Peyer's patch (tissue), 4 donors: ENCODE measurements at regions not wholly inside any gene's neighbourhood (a gene's known extent, or its start where the extent isn't known, plus 50 kb on each side); places are given as distances from the start of the nearest gene placed in this dataset.

Experiments
- DNase-seq, 3 donors: peaks; one replicate each; pipeline ENCODE4 v3.0.0-alpha.2; 2017 to 2019
- H3K27ac ChIP-seq, 4 donors: fragments of 200-600 bp; sonication (generic); one replicate each; pipeline ENCODE4 v1.5.1; 2016 to 2019
- H3K27me3 ChIP-seq, 2 donors: fragments of 200-600 bp; sonication (generic); one replicate each; pipeline ENCODE4 v1.5.1; 2019
- H3K36me3 ChIP-seq, 3 donors: fragments of 200-600 bp; sonication (generic); one replicate each; pipeline ENCODE4 v1.5.1; 2016 to 2019
- H3K4me1 ChIP-seq, 4 donors: fragments of 200-600 bp; sonication (generic); one replicate each; pipeline ENCODE4 v1.5.1; 2016 to 2019
- H3K4me3 ChIP-seq, 4 donors: fragments of 200-600 bp; sonication (generic); 1 replicate in 3 of 4; 2 replicates in 1 of 4; pipeline ENCODE4 v1.5.1; 2016 to 2019; ENCODE audit warnings: mild to moderate bottlenecking in 1 of 4
- H3K9me3 ChIP-seq, 4 donors: fragments of 200-600 bp; sonication (generic); one replicate each; pipeline ENCODE4 v1.5.1; 2016 to 2019; ENCODE audit warnings: mild to moderate bottlenecking in 1 of 4
- POLR2A ChIP-seq, 2 donors: fragments of 450-650 bp; IDR thresholded peaks; one replicate each; pipeline ENCODE4 v1.5.1; 2017; ENCODE audit warnings: antibody characterized with exemption in 2 of 2, mild to moderate bottlenecking in 2 of 2, moderate library complexity in 2 of 2
- TF ChIP-seq, protein P1 (sequence below), 6 experiments: fragments of 450-650 bp in 4 of 6; fragments of 200-600 bp in 2 of 6; sonication (generic) in 1 of 6; IDR thresholded peaks; one replicate each; pipeline ENCODE4 v1.5.1; 2017 to 2019; ENCODE audit warnings: antibody characterized with exemption in 6 of 6, mild to moderate bottlenecking in 3 of 6, moderate library complexity in 1 of 6

GRCh38 chr2:16315458-16315835 is 350.2 kb downstream of the CYRIA start:
- Histone ChIP-seq H3K36me3 (no peaks in the 10 kb centered on the region), H3K4me1 (no peaks in the 10 kb centered on the region), H3K27me3 (no peaks in the 10 kb centered on the region), H3K4me3 (no peak overlapping the region), H3K9me3 (no peaks in the 10 kb centered on the region), H3K27ac (no peak overlapping the region)
- no peak for TF ChIP-seq POLR2A (IDR thresholded peaks at IDR 0.05)
- TF ChIP-seq, protein P1, sequence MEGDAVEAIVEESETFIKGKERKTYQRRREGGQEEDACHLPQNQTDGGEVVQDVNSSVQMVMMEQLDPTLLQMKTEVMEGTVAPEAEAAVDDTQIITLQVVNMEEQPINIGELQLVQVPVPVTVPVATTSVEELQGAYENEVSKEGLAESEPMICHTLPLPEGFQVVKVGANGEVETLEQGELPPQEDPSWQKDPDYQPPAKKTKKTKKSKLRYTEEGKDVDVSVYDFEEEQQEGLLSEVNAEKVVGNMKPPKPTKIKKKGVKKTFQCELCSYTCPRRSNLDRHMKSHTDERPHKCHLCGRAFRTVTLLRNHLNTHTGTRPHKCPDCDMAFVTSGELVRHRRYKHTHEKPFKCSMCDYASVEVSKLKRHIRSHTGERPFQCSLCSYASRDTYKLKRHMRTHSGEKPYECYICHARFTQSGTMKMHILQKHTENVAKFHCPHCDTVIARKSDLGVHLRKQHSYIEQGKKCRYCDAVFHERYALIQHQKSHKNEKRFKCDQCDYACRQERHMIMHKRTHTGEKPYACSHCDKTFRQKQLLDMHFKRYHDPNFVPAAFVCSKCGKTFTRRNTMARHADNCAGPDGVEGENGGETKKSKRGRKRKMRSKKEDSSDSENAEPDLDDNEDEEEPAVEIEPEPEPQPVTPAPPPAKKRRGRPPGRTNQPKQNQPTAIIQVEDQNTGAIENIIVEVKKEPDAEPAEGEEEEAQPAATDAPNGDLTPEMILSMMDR (IDR thresholded peaks at IDR 0.05), result no peak
- DNase-seq, result no peak

GRCh38 chr2:16314691-16315457 is 350.8 kb downstream of the CYRIA start:
- Histone ChIP-seq H3K4me3 (no peak overlapping the region), H3K36me3 (no peaks in the 10 kb centered on the region), H3K9me3 (no peaks in the 10 kb centered on the region), H3K27me3 (no peaks in the 10 kb centered on the region), H3K27ac (no peak overlapping the region), H3K4me1 (no peaks in the 10 kb centered on the region)
- TF ChIP-seq, protein P1 (IDR thresholded peaks at IDR 0.05), result no peak
- TF ChIP-seq POLR2A (IDR thresholded peaks at IDR 0.05), result no peak
- DNase-seq, result no peak

GRCh38 chr2:16314001-16314400 is 351.6 kb downstream of the CYRIA start:
- TF ChIP-seq, protein P1 (IDR thresholded peaks at IDR 0.05), result no peak
- no peak for TF ChIP-seq POLR2A (IDR thresholded peaks at IDR 0.05)
- H3K4me3 ChIP-seq, result no peak overlapping the region
- no peaks in the 10 kb centered on the region for H3K27me3 ChIP-seq
- no peak overlapping the region for H3K27ac ChIP-seq
- no peaks in the 10 kb centered on the region for H3K4me1 ChIP-seq
- H3K36me3 ChIP-seq, result no peaks in the 10 kb centered on the region
- H3K9me3 ChIP-seq, result no peaks in the 10 kb centered on the region
- DNase-seq, result no peak

DNA sequence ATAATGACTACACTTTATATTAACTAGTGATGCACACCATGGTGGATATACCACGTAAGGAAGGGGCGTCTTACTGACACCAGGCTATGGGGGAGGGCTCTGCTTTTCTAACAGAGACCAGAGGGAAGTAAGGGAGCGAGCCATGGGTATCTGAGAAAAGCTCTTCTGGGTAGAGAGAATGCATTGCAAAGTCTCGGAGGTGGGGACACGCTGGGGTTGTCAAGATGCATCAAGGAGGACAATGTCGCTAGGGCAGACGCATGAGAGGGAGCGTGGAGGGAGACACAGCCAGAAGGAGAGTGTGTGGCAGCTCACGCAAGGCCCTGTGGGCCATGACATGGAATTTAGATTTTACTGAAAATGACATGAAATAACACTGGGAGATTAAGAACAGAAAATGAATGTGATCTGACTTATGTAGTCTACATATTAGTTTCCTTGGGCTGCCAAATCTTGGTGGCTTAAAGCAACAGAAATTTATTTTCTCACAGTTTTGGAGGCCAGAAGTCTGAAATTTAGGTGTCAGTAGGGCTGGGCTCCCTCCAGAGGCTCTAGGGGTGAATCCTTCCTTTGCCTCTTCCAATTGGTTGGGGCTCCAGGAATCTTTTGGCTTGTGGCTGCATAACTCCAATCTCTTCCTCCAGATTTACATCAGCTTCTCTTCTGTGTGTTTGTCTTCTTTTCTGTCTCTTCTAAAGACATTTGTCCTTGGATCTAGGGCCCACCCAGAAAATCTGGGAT is 352.2 kb downstream of the CYRIA start:
- no peak for DNase-seq
- Histone ChIP-seq H3K36me3 (no peaks in the 10 kb centered on the region), H3K4me1 (no peaks in the 10 kb centered on the region), H3K9me3 (no peaks in the 10 kb centered on the region), H3K4me3 (no peak overlapping the region), H3K27ac (no peak overlapping the region), H3K27me3 (no peaks in the 10 kb centered on the region)
- TF ChIP-seq, protein P1 (IDR thresholded peaks at IDR 0.05), result no peak
- no peak for TF ChIP-seq POLR2A (IDR thresholded peaks at IDR 0.05)

DNA sequence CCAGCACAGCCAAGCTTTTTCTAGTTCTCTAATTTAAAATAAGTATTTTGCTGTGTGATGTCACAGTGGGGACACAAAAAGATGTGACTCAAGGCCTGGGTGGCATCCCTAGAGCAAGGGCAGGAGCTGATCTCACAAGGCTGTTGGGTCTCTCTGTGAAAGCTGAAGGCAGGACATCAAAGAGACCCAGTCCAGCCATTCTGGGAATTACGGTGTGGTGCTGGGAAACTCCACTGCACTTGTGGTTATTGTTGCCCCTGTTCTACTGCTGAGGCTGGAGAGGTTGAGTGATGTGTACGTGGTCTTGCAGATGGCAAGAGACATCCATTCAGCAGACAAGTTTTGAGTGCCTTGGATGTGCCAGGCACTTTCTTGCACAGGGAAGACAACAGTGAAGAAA is 352.9 kb downstream of the CYRIA start:
- TF ChIP-seq, protein P1 (IDR thresholded peaks at IDR 0.05), result no peak
- TF ChIP-seq POLR2A (IDR thresholded peaks at IDR 0.05), result no peak
- Histone ChIP-seq H3K36me3 (no peaks in the 10 kb centered on the region), H3K27me3 (no peaks in the 10 kb centered on the region), H3K27ac (no peak overlapping the region), H3K4me3 (no peak overlapping the region), H3K9me3 (no peaks in the 10 kb centered on the region), H3K4me1 (no peaks in the 10 kb centered on the region)
- no peak for DNase-seq
